Trophoblast cell (in vitro differentiated cells and primary cell): ENCODE measurements at regions not wholly inside any gene's neighbourhood (a gene's known extent, or its start where the extent isn't known, plus 50 kb on each side); places are given as distances from the start of the nearest gene placed in this dataset.

Experiments
- DNase-seq, 2 donors: peaks; one replicate each; pipeline ENCODE4 v3.0.0-alpha.2; 2016
- H2AFZ ChIP-seq: 2 replicates; pipeline ENCODE4 v1.6.1; 2013; ENCODE audit warnings: low read length, moderate library complexity, mild to moderate bottlenecking; ENCODE audit not compliant: insufficient read depth, poor library complexity
- H2AK5ac ChIP-seq: 2 replicates; pipeline ENCODE4 v1.6.1; 2013; ENCODE audit warnings: mild to moderate bottlenecking, low read length
- H2BK120ac ChIP-seq: 2 replicates; pipeline ENCODE4 v1.6.1; 2013; ENCODE audit warnings: low read length, mild to moderate bottlenecking, moderate library complexity; ENCODE audit not compliant: insufficient read depth, poor library complexity
- H2BK12ac ChIP-seq: 2 replicates; pipeline ENCODE4 v1.6.1; 2013; ENCODE audit warnings: mild to moderate bottlenecking, low read length, moderate library complexity
- H2BK5ac ChIP-seq: 2 replicates; pipeline ENCODE4 v1.6.1; 2013; ENCODE audit warnings: low read length, low read depth, moderate library complexity, mild to moderate bottlenecking; ENCODE audit not compliant: poor library complexity
- H3K14ac ChIP-seq: 2 replicates; pipeline ENCODE4 v1.6.1; 2013; ENCODE audit warnings: mild to moderate bottlenecking, low read length
- H3K18ac ChIP-seq: 2 replicates; pipeline ENCODE4 v1.6.1; 2013; ENCODE audit warnings: mild to moderate bottlenecking, low read length
- H3K23ac ChIP-seq: 2 replicates; pipeline ENCODE4 v1.6.1; 2013; ENCODE audit warnings: low read length
- H3K27ac ChIP-seq: 2 replicates; pipeline ENCODE4 v1.5.1; 2013; ENCODE audit warnings: low read depth, mild to moderate bottlenecking, inconsistent platforms, low read length, moderate library complexity
- H3K27me3 ChIP-seq: 2 replicates; pipeline ENCODE4 v1.6.1; 2013; ENCODE audit warnings: inconsistent platforms, mild to moderate bottlenecking, low read length, moderate library complexity; ENCODE audit not compliant: insufficient read depth
- H3K36me3 ChIP-seq, 2 experiments: 1 replicate in 1 of 2; 2 replicates in 1 of 2; pipeline ENCODE4 v1.6.1; 2013; ENCODE audit warnings: low read length in 2 of 2, mild to moderate bottlenecking in 2 of 2, moderate library complexity in 1 of 2; ENCODE audit not compliant: insufficient read depth in 2 of 2, control insufficient read depth in 1 of 2
- H3K4ac ChIP-seq: 2 replicates; pipeline ENCODE4 v1.6.1; 2013; ENCODE audit warnings: low read depth, mild to moderate bottlenecking, low read length, moderate library complexity
- H3K4me1 ChIP-seq, 2 experiments: 1 replicate in 1 of 2; 2 replicates in 1 of 2; pipeline ENCODE4 v1.6.1; 2013; ENCODE audit warnings: low read length in 2 of 2, mild to moderate bottlenecking in 2 of 2, moderate library complexity in 1 of 2; ENCODE audit not compliant: insufficient read depth in 2 of 2, control insufficient read depth in 1 of 2
- H3K4me2 ChIP-seq: 2 replicates; pipeline ENCODE4 v1.6.1; 2013; ENCODE audit warnings: inconsistent platforms, mild to moderate bottlenecking, low read length, moderate library complexity
- H3K4me3 ChIP-seq: 2 replicates; pipeline ENCODE4 v1.5.1; 2013; ENCODE audit warnings: mild to moderate bottlenecking, low read depth, low read length, inconsistent platforms
- H3K79me1 ChIP-seq: one replicate; pipeline ENCODE4 v1.6.1; 2013; ENCODE audit warnings: low read length
- H3K79me2 ChIP-seq: 2 replicates; pipeline ENCODE4 v1.6.1; 2013; ENCODE audit warnings: low read length, mild to moderate bottlenecking; ENCODE audit not compliant: control insufficient read depth, insufficient read depth, poor library complexity
- H3K9ac ChIP-seq: 2 replicates; pipeline ENCODE4 v1.6.1; 2013; ENCODE audit warnings: mild to moderate bottlenecking, low read length
- H3K9me3 ChIP-seq: 2 replicates; pipeline ENCODE4 v1.6.1; 2013; ENCODE audit warnings: low read depth, mild to moderate bottlenecking, control low read depth, inconsistent platforms, low read length; ENCODE audit not compliant: insufficient read depth
- H4K12ac ChIP-seq: 2 replicates; pipeline ENCODE4 v1.6.1; 2013; ENCODE audit warnings: low read depth, mild to moderate bottlenecking, low read length, moderate library complexity
- H4K8ac ChIP-seq: 2 replicates; pipeline ENCODE4 v1.6.1; 2013; ENCODE audit warnings: low read depth, mild to moderate bottlenecking, low read length, moderate library complexity
- H4K91ac ChIP-seq: one replicate; pipeline ENCODE4 v1.6.1; 2013; ENCODE audit warnings: low read depth, mild to moderate bottlenecking, low read length, moderate library complexity
- WGBS: extraction: QIAGEN DNeasy Blood & Tissue Kit; methylation state at CpG from one replicate; pipeline ENCODE4 v1.1.7; 2013; ENCODE audit warnings: missing lambda C conversion rate; ENCODE audit not compliant: insufficient read length, insufficient coverage; ENCODE audit errors: extremely low coverage; 5-methylcytosine and 5-hydroxymethylcytosine counted together

DNA sequence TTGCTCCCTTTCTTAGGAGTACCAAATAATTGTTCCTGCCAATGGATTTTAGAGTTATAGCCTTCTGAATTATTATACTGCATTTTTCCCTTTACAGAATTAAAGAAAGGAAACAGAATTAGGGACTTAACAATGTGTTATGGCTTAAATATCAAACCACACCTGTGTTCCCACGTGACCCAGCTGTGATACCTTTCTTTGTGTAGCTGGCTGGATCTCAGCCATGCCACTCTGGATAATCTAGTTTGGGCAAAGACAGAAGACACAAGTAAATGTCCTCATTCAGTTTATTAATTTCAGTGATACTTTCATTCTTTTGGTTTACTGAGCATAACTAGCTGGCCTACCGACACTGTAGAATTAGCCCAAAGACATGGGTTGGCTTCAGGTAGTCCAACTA lies 417.2 kb upstream of the ADAMTS16 start:
- WGBS, result no CpG with 5 or more reads among the region's 2 CpGs
- no peaks in the 10 kb centered on the region for H3K36me3 ChIP-seq
- H3K4me1 ChIP-seq, result no peaks in the 10 kb centered on the region

DNA sequence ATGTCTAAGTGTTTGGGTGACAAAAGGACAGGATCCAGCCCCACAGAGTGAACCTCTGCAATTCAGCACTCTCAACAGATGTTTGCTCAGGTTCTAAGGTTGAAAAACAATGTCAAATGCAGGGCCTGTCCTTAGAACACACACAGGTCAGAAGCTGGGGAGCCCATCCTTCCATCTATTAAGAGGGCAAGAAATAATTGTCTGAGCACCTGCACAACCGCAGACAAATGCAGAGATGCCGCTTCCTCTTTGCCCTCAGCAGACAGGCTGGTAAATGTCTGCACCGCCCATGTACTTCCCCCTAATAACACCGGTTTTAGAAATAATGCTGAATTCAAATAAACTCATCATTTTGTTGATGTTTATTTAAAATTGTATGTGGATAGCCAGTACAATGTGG lies 414.5 kb upstream of the ADAMTS16 start:
- Histone ChIP-seq H2BK5ac (no peak overlapping the region), H3K4me3 (no peak overlapping the region), H2BK120ac (no peak overlapping the region), H3K79me1 (no peaks in the 10 kb centered on the region), H3K79me2 (no peaks in the 10 kb centered on the region), H3K23ac (no peak overlapping the region), H4K12ac (no peak overlapping the region), H3K14ac (no peak overlapping the region), H3K9me3 (no peaks in the 10 kb centered on the region), H3K27me3 (no peaks in the 10 kb centered on the region), H3K4me2 (no peak overlapping the region), H2AFZ (no peak overlapping the region), H2AK5ac (no peak overlapping the region), H4K91ac (no peak overlapping the region), H3K9ac (no peak overlapping the region), H3K4ac (no peak overlapping the region), H3K18ac (no peak overlapping the region), H2BK12ac (no peak overlapping the region), H3K27ac (no peak overlapping the region), H3K36me3 (no peaks in the 10 kb centered on the region), H4K8ac (no peak overlapping the region), H3K4me1 (no peaks in the 10 kb centered on the region)
- DNase-seq, result no peak
- WGBS, result no CpG with 5 or more reads among the region's 4 CpGs

More for the DNA sequence above, 417.2 kb upstream of the ADAMTS16 start:
- H2BK5ac ChIP-seq, result no peak overlapping the region
- H2AFZ ChIP-seq, result no peak overlapping the region
- H4K91ac ChIP-seq, result no peak overlapping the region
- no peaks in the 10 kb centered on the region for H3K27me3 ChIP-seq
- H2AK5ac ChIP-seq, result no peak overlapping the region
- H3K14ac ChIP-seq, result no peak overlapping the region
- no peak overlapping the region for H2BK120ac ChIP-seq
- H3K4me2 ChIP-seq, result no peak overlapping the region
- no peak overlapping the region for H4K8ac ChIP-seq
- DNase-seq, result no peak
- H3K4ac ChIP-seq, result no peak overlapping the region
- H3K23ac ChIP-seq, result no peak overlapping the region
- no peaks in the 10 kb centered on the region for H3K9me3 ChIP-seq
- no peak overlapping the region for H3K4me3 ChIP-seq
- H3K18ac ChIP-seq, result no peak overlapping the region
- no peaks in the 10 kb centered on the region for H3K79me1 ChIP-seq
- H2BK12ac ChIP-seq, result no peak overlapping the region
- H3K9ac ChIP-seq, result no peak overlapping the region
- H3K27ac ChIP-seq, result no peak overlapping the region
- H3K79me2 ChIP-seq, result no peaks in the 10 kb centered on the region
- no peak overlapping the region for H4K12ac ChIP-seq

- H2AFZ ChIP-seq, result no peak overlapping the region
- H4K91ac ChIP-seq, result no peak overlapping the region
- H3K9ac ChIP-seq, result no peak overlapping the region
- no peaks in the 10 kb centered on the region for H3K27me3 ChIP-seq
- no peak overlapping the region for H3K18ac ChIP-seq
- no peak overlapping the region for H3K27ac ChIP-seq
- H3K4me1 ChIP-seq, result no peaks in the 10 kb centered on the region
- whole genome bisulfite sequencing, result no CpG with 5 or more reads among the region's 5 CpGs
- H3K36me3 ChIP-seq, result no peaks in the 10 kb centered on the region
- H3K4ac ChIP-seq, result no peak overlapping the region
- H3K14ac ChIP-seq, result no peak overlapping the region
- H3K4me2 ChIP-seq, result no peak overlapping the region
- H2BK120ac ChIP-seq, result no peak overlapping the region
- no peak overlapping the region for H2AK5ac ChIP-seq
- no peak overlapping the region for H3K4me3 ChIP-seq
- DNase-seq, result no peak
- no peaks in the 10 kb centered on the region for H3K79me1 ChIP-seq
- no peak overlapping the region for H3K23ac ChIP-seq
- H4K8ac ChIP-seq, result no peak overlapping the region
- no peaks in the 10 kb centered on the region for H3K9me3 ChIP-seq
- no peak overlapping the region for H2BK5ac ChIP-seq
- no peaks in the 10 kb centered on the region for H3K79me2 ChIP-seq
- no peak overlapping the region for H2BK12ac ChIP-seq
- H4K12ac ChIP-seq, result no peak overlapping the region
These were observed 409.9 kb upstream of the ADAMTS16 start for GRCh38 chr5:4730279-4730678.

GRCh38 chr5:4734348-4734747 lies 405.8 kb upstream of the ADAMTS16 start:
- Histone ChIP-seq H2AK5ac (no peak overlapping the region), H3K4me1 (no peaks in the 10 kb centered on the region), H3K4me3 (no peak overlapping the region), H3K9ac (no peak overlapping the region), H4K8ac (no peak overlapping the region), H3K79me2 (no peaks in the 10 kb centered on the region), H2AFZ (no peak overlapping the region), H3K79me1 (no peaks in the 10 kb centered on the region), H3K4ac (no peak overlapping the region), H3K27me3 (no peaks in the 10 kb centered on the region), H2BK12ac (no peak overlapping the region), H4K12ac (no peak overlapping the region), H2BK5ac (no peak overlapping the region), H3K23ac (no peak overlapping the region), H3K9me3 (peaks cover 2% of the 10 kb centered on the region), H3K27ac (no peak overlapping the region), H3K36me3 (no peaks in the 10 kb centered on the region), H3K4me2 (no peak overlapping the region), H3K18ac (no peak overlapping the region), H3K14ac (no peak overlapping the region), H4K91ac (no peak overlapping the region), H2BK120ac (no peak overlapping the region)
- WGBS, result no CpG with 5 or more reads among the region's 2 CpGs
- no peak for DNase-seq
